ENCODE measurements at regions not wholly inside any gene's neighbourhood (a gene's known extent, or its start where the extent isn't known, plus 50 kb on each side); places are given as distances from the start of the nearest gene placed in this dataset.

- DNase-seq (ENCODE audit: low read depth, low spot score): no peak
Measured at GRCh38 chr16:86196687-86197391, 297.9 kb downstream of the IRF8 start.

- DNase-seq (ENCODE audit: low read depth, low spot score): no peak
Measured at GRCh38 chr16:86198206-86199118, 299.5 kb downstream of the IRF8 start.

GRCh38 chr16:86199182-86199581, 300.2 kb downstream of the IRF8 start:
- no peak for DNase-seq (ENCODE audit: low read depth, low spot score)

GRCh38 chr16:86199871-86200695, 301.1 kb downstream of the IRF8 start:
- DNase-seq (ENCODE audit: low read depth, low spot score): no peak

GRCh38 chr16:86200722-86201121, 301.8 kb downstream of the IRF8 start:
- DNase-seq (ENCODE audit: low read depth, low spot score): no peak

- DNase-seq (ENCODE audit: low read depth, low spot score): no peak
Measured at GRCh38 chr16:86201746-86202145, 302.8 kb downstream of the IRF8 start.

GRCh38 chr16:86202267-86202666, 303.3 kb downstream of the IRF8 start:
- no peak for DNase-seq (ENCODE audit: low read depth, low spot score)

- no peak for DNase-seq (ENCODE audit: low read depth, low spot score)
Measured at GRCh38 chr16:86202760-86203426, 303.9 kb downstream of the IRF8 start.

GRCh38 chr16:86203557-86204275, 304.8 kb downstream of the IRF8 start:
- DNase-seq (ENCODE audit: low read depth, low spot score): no peak

- DNase-seq (ENCODE audit: low read depth, low spot score): no peak
Measured at GRCh38 chr16:86205521-86206245, 304.6 kb upstream of the FOXF1 start.

- no peak for DNase-seq (ENCODE audit: low read depth, low spot score)
Measured at GRCh38 chr16:86207350-86207749, 303.0 kb upstream of the FOXF1 start.

- no peak for DNase-seq (ENCODE audit: low read depth, low spot score)
Measured at GRCh38 chr16:86209202-86209601, 301.1 kb upstream of the FOXF1 start.

GRCh38 chr16:86210403-86211193, 299.7 kb upstream of the FOXF1 start:
- no peak for DNase-seq (ENCODE audit: low read depth, low spot score)

GRCh38 chr16:86211265-86211664, 299.1 kb upstream of the FOXF1 start:
- DNase-seq (ENCODE audit: low read depth, low spot score): no peak

- no peak for DNase-seq (ENCODE audit: low read depth, low spot score)
Measured at GRCh38 chr16:86211800-86212199, 298.5 kb upstream of the FOXF1 start.

- no peak for DNase-seq (ENCODE audit: low read depth, low spot score)
Measured at GRCh38 chr16:86212706-86213436, 297.5 kb upstream of the FOXF1 start.

GRCh38 chr16:86213437-86214205, 296.7 kb upstream of the FOXF1 start:
- no peak for DNase-seq (ENCODE audit: low read depth, low spot score)
